GM12892 (cell line): ENCODE measurements at regions not wholly inside any gene's neighbourhood (a gene's known extent, or its start where the extent isn't known, plus 50 kb on each side); places are given as distances from the start of the nearest gene placed in this dataset.

Experiments
- DNase-seq: peaks from one replicate; pipeline ENCODE4 v3.0.0; 2011; ENCODE audit not compliant: insufficient read length
- FAIRE-seq: peaks from 2 replicates; lab custom pipeline; 2011; peaks lifted over from hg19 to GRCh38; lab: Jason Lieb, UNC
- POLR2A ChIP-seq: IDR thresholded peaks from 2 replicates; pipeline ENCODE4 v1.6.1; 2011; ENCODE audit warnings: low read depth, low read length, control low read depth
- POLR2AphosphoS5 ChIP-seq: IDR thresholded peaks from 2 replicates; pipeline ENCODE4 v1.6.1; 2011; ENCODE audit warnings: low read depth, low read length, control low read depth
- TAF1 ChIP-seq: IDR thresholded peaks from 2 replicates; pipeline ENCODE4 v1.6.1; 2011; ENCODE audit warnings: low read depth, mild to moderate bottlenecking, control low read depth, low read length, borderline replicate concordance

- TF ChIP-seq POLR2AphosphoS5, result no peak
- no peak for TF ChIP-seq TAF1
- no peak for TF ChIP-seq POLR2A
- FAIRE-seq (no peak), DNase-seq (no peak)
Measured at GRCh38 chr6:170035901-170036304, 255.0 kb downstream of the DLL1 start.

- FAIRE-seq, result no peak
- no peak for DNase-seq
- TF ChIP-seq POLR2AphosphoS5 (no peak), TAF1 (no peak), POLR2A (no peak)
Measured at GRCh38 chr6:170035044-170035443, 255.8 kb downstream of the DLL1 start.

- TF ChIP-seq POLR2A, result no peak
- no peak for TF ChIP-seq TAF1
- no peak for TF ChIP-seq POLR2AphosphoS5
- FAIRE-seq (no peak), DNase-seq (no peak)
Measured at GRCh38 chr6:170034294-170034693, 256.6 kb downstream of the DLL1 start.

GRCh38 chr6:170033666-170034065, 257.2 kb downstream of the DLL1 start:
- TF ChIP-seq POLR2A (no peak), POLR2AphosphoS5 (no peak), TAF1 (no peak)
- FAIRE-seq, result no peak

GRCh38 chr6:170032706-170033309, 258.1 kb downstream of the DLL1 start:
- TF ChIP-seq TAF1 (no peak), POLR2A (no peak), POLR2AphosphoS5 (no peak)
- FAIRE-seq (no peak), DNase-seq (no peak)

More at GRCh38 chr6:170033666-170034065, 257.2 kb downstream of the DLL1 start:
- no peak for DNase-seq

GRCh38 chr6:170032197-170032596, 258.7 kb downstream of the DLL1 start:
- FAIRE-seq (no peak), DNase-seq (no peak)
- TF ChIP-seq POLR2A, result no peak
- TF ChIP-seq TAF1, result no peak
- no peak for TF ChIP-seq POLR2AphosphoS5

GRCh38 chr6:170031684-170032121, 259.2 kb downstream of the DLL1 start:
- FAIRE-seq (no peak), DNase-seq (no peak)
- TF ChIP-seq POLR2A, result no peak
- TF ChIP-seq POLR2AphosphoS5, result no peak
- no peak for TF ChIP-seq TAF1

- DNase-seq, result no peak
- TF ChIP-seq TAF1, result no peak
- no peak for TF ChIP-seq POLR2AphosphoS5
- no peak for TF ChIP-seq POLR2A
- no peak for FAIRE-seq
Measured at GRCh38 chr6:170030821-170031471, 259.9 kb downstream of the DLL1 start.

GRCh38 chr6:170030284-170030815, 260.5 kb downstream of the DLL1 start:
- no peak for DNase-seq
- no peak for FAIRE-seq
- no peak for TF ChIP-seq TAF1
- TF ChIP-seq POLR2A, result no peak
- TF ChIP-seq POLR2AphosphoS5, result no peak

- FAIRE-seq (no peak), DNase-seq (no peak)
- TF ChIP-seq TAF1, result no peak
- TF ChIP-seq POLR2A, result no peak
- no peak for TF ChIP-seq POLR2AphosphoS5
Measured at GRCh38 chr6:170029416-170030283, 261.2 kb downstream of the DLL1 start.
